ENCODE measurements at regions not wholly inside any gene's neighbourhood (a gene's known extent, or its start where the extent isn't known, plus 50 kb on each side); places are given as distances from the start of the nearest gene placed in this dataset.

DNA sequence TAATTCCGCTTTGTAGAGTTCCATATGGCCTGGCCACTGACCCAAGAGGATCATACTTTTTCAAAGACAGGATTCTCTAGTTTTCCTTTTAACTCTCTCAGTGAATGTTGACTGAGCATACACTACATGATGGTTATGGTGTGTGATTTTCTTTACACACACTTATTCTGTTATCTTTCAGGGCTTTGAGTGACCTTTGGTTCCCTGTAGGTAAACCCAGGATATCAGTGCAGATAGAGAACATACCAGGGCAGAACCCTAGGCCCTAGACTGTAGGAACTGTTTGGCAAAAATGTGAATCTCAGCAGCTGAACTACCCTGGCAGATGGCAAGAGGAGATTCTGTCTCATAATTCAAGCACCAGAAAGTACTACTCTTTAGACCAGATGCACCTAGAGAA lies 159.6 kb downstream of the KCNA5 start:
- TF ChIP-seq, protein P1, sequence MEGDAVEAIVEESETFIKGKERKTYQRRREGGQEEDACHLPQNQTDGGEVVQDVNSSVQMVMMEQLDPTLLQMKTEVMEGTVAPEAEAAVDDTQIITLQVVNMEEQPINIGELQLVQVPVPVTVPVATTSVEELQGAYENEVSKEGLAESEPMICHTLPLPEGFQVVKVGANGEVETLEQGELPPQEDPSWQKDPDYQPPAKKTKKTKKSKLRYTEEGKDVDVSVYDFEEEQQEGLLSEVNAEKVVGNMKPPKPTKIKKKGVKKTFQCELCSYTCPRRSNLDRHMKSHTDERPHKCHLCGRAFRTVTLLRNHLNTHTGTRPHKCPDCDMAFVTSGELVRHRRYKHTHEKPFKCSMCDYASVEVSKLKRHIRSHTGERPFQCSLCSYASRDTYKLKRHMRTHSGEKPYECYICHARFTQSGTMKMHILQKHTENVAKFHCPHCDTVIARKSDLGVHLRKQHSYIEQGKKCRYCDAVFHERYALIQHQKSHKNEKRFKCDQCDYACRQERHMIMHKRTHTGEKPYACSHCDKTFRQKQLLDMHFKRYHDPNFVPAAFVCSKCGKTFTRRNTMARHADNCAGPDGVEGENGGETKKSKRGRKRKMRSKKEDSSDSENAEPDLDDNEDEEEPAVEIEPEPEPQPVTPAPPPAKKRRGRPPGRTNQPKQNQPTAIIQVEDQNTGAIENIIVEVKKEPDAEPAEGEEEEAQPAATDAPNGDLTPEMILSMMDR (conservative IDR thresholded peaks at IDR 0.05; ENCODE audit: low read depth, low read length), result no peak
- no peak for TF ChIP-seq EZH2 (IDR thresholded peaks at IDR 0.05; ENCODE audit: low read length, unreplicated experiment)
